Endodermal cell (in vitro differentiated cells): ENCODE measurements at regions not wholly inside any gene's neighbourhood (a gene's known extent, or its start where the extent isn't known, plus 50 kb on each side); places are given as distances from the start of the nearest gene placed in this dataset.

Experiments
- DNase-seq: peaks from one replicate; pipeline ENCODE4 v3.0.0-alpha.2; 2017
- H3K27ac ChIP-seq: 2 replicates; pipeline ENCODE4 v1.5.1; 2013; ENCODE audit warnings: mild to moderate bottlenecking, low read depth, low read length, moderate library complexity
- H3K27me3 ChIP-seq: 2 replicates; pipeline ENCODE4 v1.6.1; 2013; ENCODE audit warnings: mild to moderate bottlenecking, low read length, moderate library complexity; ENCODE audit not compliant: insufficient read depth, control insufficient read depth, poor library complexity, severe bottlenecking
- H3K36me3 ChIP-seq: 2 replicates; pipeline ENCODE4 v1.7.0; 2013; ENCODE audit warnings: mild to moderate bottlenecking, low read length, moderate library complexity; ENCODE audit not compliant: control insufficient read depth, insufficient read depth
- H3K4me1 ChIP-seq: one replicate; pipeline ENCODE4 v1.7.0; 2013; ENCODE audit warnings: low read length; ENCODE audit not compliant: control insufficient read depth, insufficient read depth
- H3K4me3 ChIP-seq: 2 replicates; pipeline ENCODE4 v1.5.1; 2013; ENCODE audit warnings: mild to moderate bottlenecking, low read length, moderate library complexity
- H3K9ac ChIP-seq: 2 replicates; pipeline ENCODE4 v1.6.1; 2013; ENCODE audit warnings: mild to moderate bottlenecking, low read length, moderate library complexity; ENCODE audit not compliant: poor library complexity, severe bottlenecking; ENCODE audit errors: extremely low read depth
- H3K9me3 ChIP-seq: 2 replicates; pipeline ENCODE4 v1.6.1; 2013; ENCODE audit warnings: mild to moderate bottlenecking, low read length, moderate library complexity; ENCODE audit not compliant: control insufficient read depth
- H3K27ac Mint-ChIP-seq: 2 replicates; pipeline ENCODE4 v1.8.0; 2020; ENCODE audit warnings: mixed read lengths
- H3K27me3 Mint-ChIP-seq: 2 replicates; pipeline ENCODE4 v1.8.0; 2021; ENCODE audit warnings: mild to moderate bottlenecking, mixed read lengths; ENCODE audit not compliant: insufficient read depth
- H3K36me3 Mint-ChIP-seq: 2 replicates; pipeline ENCODE4 v1.8.0; 2020; ENCODE audit warnings: low read depth, mixed read lengths
- H3K4me1 Mint-ChIP-seq: 2 replicates; pipeline ENCODE4 v1.8.0; 2020; ENCODE audit warnings: mixed read lengths
- H3K4me3 Mint-ChIP-seq: 2 replicates; pipeline ENCODE4 v1.8.0; 2020; ENCODE audit warnings: mild to moderate bottlenecking, moderate library complexity, mixed read lengths
- H3K9me3 Mint-ChIP-seq: 2 replicates; pipeline ENCODE4 v1.8.0; 2020; ENCODE audit warnings: mild to moderate bottlenecking, mixed read lengths
- WGBS, 2 experiments: methylation state at CpG; one replicate each; pipeline versions ENCODE4 v1.1.5 to v1.1.7; 2013; ENCODE audit warnings: missing lambda C conversion rate in 2 of 2, mixed read lengths in 1 of 2; ENCODE audit not compliant: insufficient coverage in 1 of 2, insufficient read length in 1 of 2; 5-methylcytosine and 5-hydroxymethylcytosine counted together
- TF ChIP-seq, protein P1 (sequence below): fragments of 200-600 bp; sonication (generic); conservative IDR thresholded peaks from 2 replicates; pipeline ENCODE4 v1.5.0; 2021; ENCODE audit warnings: antibody characterized with exemption, mild to moderate bottlenecking

DNA sequence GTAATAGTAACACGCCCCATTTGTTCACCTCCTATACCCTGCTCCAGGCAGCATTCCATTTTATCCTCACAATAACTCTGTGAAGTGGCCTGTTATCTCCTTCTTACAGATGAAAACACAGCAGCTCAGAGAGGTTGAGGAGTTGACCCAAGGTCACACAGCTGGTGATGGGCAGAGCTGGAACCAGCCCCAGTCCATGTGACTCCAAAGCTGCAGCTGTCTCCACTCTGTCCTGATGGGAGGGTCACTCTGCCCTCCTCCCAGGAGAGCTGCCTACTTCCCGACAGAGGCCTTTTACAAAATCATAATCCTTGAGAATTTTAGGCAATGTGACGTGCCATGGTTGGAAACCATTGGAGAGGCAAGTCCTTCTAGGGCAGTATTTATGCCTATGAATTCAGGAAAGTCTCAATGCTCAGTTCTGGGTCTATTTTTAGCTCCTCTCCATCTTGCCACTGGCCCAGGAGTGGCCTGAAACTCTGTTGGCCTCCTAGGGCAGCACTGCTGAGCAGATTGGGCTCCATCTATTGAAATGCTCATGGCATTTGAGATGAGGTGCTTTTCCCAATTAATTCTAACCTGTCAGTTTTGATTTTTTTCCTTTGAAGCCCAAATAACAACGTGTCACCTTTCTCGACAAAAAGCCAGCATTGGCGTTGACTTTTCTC lies 50.1 kb upstream of the KCNK12 start:
- Mint-ChIP-seq H3K4me1 (peaks cover 7% of the 10 kb centered on the region), H3K27me3 (peaks cover 3% of the 10 kb centered on the region), H3K9me3 (no peaks in the 10 kb centered on the region), H3K36me3 (no peaks in the 10 kb centered on the region), H3K4me3 (no peak overlapping the region), H3K27ac (no peak overlapping the region)
- H3K27ac ChIP-seq: no peak overlapping the region
- DNase-seq: no peak
- no peak overlapping the region for H3K4me3 ChIP-seq
- 79 to 85% methylated on average over 5 to 6 of the region's 6 CpGs for WGBS, 2 experiments
- TF ChIP-seq, protein P1, sequence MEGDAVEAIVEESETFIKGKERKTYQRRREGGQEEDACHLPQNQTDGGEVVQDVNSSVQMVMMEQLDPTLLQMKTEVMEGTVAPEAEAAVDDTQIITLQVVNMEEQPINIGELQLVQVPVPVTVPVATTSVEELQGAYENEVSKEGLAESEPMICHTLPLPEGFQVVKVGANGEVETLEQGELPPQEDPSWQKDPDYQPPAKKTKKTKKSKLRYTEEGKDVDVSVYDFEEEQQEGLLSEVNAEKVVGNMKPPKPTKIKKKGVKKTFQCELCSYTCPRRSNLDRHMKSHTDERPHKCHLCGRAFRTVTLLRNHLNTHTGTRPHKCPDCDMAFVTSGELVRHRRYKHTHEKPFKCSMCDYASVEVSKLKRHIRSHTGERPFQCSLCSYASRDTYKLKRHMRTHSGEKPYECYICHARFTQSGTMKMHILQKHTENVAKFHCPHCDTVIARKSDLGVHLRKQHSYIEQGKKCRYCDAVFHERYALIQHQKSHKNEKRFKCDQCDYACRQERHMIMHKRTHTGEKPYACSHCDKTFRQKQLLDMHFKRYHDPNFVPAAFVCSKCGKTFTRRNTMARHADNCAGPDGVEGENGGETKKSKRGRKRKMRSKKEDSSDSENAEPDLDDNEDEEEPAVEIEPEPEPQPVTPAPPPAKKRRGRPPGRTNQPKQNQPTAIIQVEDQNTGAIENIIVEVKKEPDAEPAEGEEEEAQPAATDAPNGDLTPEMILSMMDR: no peak
- no peaks in the 10 kb centered on the region for H3K4me1 ChIP-seq
- H3K36me3 ChIP-seq: no peaks in the 10 kb centered on the region
- H3K9me3 ChIP-seq: no peaks in the 10 kb centered on the region
- no peaks in the 10 kb centered on the region for H3K27me3 ChIP-seq
- no peak overlapping the region for H3K9ac ChIP-seq
